Breast epithelium (tissue), 4 donors: ENCODE measurements at regions not wholly inside any gene's neighbourhood (a gene's known extent, or its start where the extent isn't known, plus 50 kb on each side); places are given as distances from the start of the nearest gene placed in this dataset.

Source experiments
- DNase-seq, 2 donors: peaks; one replicate each; pipeline ENCODE4 v3.0.0-alpha.2; 2019; ENCODE audit warnings: low spot score in 2 of 2
- H3K27ac ChIP-seq, 2 donors: fragments of 200-600 bp; sonication (generic) in 1 of 2; one replicate each; pipeline ENCODE4 v1.5.1; 2016 to 2019; ENCODE audit warnings: mild to moderate bottlenecking in 1 of 2
- H3K27me3 ChIP-seq, 2 donors: fragments of 200-600 bp; sonication (generic) in 1 of 2; one replicate each; pipeline versions ENCODE4 v1.5.1 to v1.6.0; 2017 to 2019; ENCODE audit warnings: control low read depth in 1 of 2, mild to moderate bottlenecking in 1 of 2
- H3K36me3 ChIP-seq: fragments of 200-600 bp; one replicate; pipeline ENCODE4 v1.5.1; 2019
- H3K4me1 ChIP-seq, 2 donors: fragments of 200-600 bp; sonication (generic); one replicate each; pipeline ENCODE4 v1.5.1; 2016 to 2019; ENCODE audit warnings: control low read depth in 1 of 2
- H3K4me3 ChIP-seq, 3 donors: fragments of 200-600 bp; sonication (generic); 1 replicate in 2 of 3; 2 replicates in 1 of 3; pipeline ENCODE4 v1.5.1; 2016 to 2019; ENCODE audit warnings: mild to moderate bottlenecking in 3 of 3, moderate library complexity in 2 of 3
- H3K9me3 ChIP-seq, 2 donors: fragments of 200-600 bp; sonication (generic) in 1 of 2; one replicate each; pipeline ENCODE4 v1.5.1; 2016 to 2019; ENCODE audit warnings: control low read depth in 1 of 2
- POLR2A ChIP-seq: fragments of 450-650 bp; IDR thresholded peaks from one replicate; pipeline ENCODE4 v1.6.1; 2016; ENCODE audit warnings: antibody characterized with exemption, mild to moderate bottlenecking, moderate library complexity
- POLR2AphosphoS5 ChIP-seq, 3 donors: sonication (generic); formaldehyde crosslinking; IDR thresholded peaks; one replicate each; pipeline ENCODE4 v1.6.1; 2017; ENCODE audit warnings: antibody characterized with exemption in 3 of 3
- intact Hi-C: fragments of 100-400 bp; cut with DNase I; formaldehyde crosslinking; loops from one replicate; pipeline ENCODE4 v1.15.1; 2023; ENCODE audit warnings: low total_unique reads
- TF ChIP-seq, protein P1 (sequence below), 3 donors: fragments of 450-650 bp; IDR thresholded peaks; one replicate each; pipeline ENCODE4 v1.5.1; 2016 to 2017; ENCODE audit warnings: antibody characterized with exemption in 3 of 3, mild to moderate bottlenecking in 3 of 3, moderate library complexity in 3 of 3

DNA sequence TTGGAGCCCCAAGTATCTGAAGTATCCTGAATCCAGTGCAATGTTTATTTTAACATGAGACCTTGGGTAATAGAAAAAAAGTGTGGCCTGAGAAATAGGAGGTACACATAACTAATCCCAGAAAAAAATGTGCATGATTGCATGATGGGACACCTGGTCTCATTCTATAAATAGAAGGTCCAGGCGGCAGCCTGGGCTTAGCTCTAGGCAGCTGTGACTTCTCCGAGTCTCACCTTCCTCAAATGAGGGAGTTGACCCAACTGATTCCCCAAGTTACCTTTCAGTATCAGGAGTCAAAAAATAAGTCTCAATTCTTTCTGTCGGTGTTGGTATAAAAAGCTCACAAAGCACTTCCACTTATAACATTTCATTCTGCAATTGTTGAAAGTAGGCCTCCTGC, 65.9 kb upstream of the CCDC190 start:
- Histone ChIP-seq H3K4me3 (no peak overlapping the region), H3K9me3 (no peaks in the 10 kb centered on the region), H3K27ac (no peak overlapping the region), H3K27me3 (no peaks in the 10 kb centered on the region), H3K4me1 (no peaks in the 10 kb centered on the region), H3K36me3 (no peaks in the 10 kb centered on the region)
- TF ChIP-seq POLR2A = no peak
- no peak for TF ChIP-seq POLR2AphosphoS5 (IDR thresholded peaks at IDR 0.05)
- TF ChIP-seq, protein P1, sequence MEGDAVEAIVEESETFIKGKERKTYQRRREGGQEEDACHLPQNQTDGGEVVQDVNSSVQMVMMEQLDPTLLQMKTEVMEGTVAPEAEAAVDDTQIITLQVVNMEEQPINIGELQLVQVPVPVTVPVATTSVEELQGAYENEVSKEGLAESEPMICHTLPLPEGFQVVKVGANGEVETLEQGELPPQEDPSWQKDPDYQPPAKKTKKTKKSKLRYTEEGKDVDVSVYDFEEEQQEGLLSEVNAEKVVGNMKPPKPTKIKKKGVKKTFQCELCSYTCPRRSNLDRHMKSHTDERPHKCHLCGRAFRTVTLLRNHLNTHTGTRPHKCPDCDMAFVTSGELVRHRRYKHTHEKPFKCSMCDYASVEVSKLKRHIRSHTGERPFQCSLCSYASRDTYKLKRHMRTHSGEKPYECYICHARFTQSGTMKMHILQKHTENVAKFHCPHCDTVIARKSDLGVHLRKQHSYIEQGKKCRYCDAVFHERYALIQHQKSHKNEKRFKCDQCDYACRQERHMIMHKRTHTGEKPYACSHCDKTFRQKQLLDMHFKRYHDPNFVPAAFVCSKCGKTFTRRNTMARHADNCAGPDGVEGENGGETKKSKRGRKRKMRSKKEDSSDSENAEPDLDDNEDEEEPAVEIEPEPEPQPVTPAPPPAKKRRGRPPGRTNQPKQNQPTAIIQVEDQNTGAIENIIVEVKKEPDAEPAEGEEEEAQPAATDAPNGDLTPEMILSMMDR (IDR thresholded peaks at IDR 0.05) = no peak
- intact Hi-C loops = no loop called here
- DNase-seq = no peak

DNA sequence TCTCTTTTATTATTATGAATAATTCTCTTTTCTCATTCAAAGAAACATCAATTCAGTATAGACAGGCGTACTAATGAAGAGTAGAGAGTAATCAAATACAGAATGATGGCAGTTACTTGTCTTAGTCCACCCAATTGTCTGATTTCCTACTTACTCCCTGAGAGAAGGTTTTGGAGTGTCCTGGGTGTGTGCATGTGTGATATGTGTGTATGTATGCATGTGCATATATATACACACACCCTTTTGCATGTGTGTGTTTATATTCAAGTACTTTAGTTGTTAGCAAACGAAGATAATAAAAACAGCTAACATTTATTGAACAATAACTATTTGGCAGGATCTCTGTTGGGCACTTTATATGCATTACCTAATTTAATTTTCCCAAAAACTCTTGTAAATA, 63.2 kb upstream of the CCDC190 start:
- Histone ChIP-seq H3K27ac (no peak overlapping the region), H3K4me3 (no peak overlapping the region), H3K27me3 (no peaks in the 10 kb centered on the region), H3K9me3 (no peaks in the 10 kb centered on the region), H3K36me3 (no peaks in the 10 kb centered on the region), H3K4me1 (no peaks in the 10 kb centered on the region)
- intact Hi-C loops = no loop called here
- no peak for DNase-seq
- TF ChIP-seq, protein P1 (IDR thresholded peaks at IDR 0.05) = no peak
- TF ChIP-seq POLR2A = no peak
- TF ChIP-seq POLR2AphosphoS5 (IDR thresholded peaks at IDR 0.05) = no peak

DNA sequence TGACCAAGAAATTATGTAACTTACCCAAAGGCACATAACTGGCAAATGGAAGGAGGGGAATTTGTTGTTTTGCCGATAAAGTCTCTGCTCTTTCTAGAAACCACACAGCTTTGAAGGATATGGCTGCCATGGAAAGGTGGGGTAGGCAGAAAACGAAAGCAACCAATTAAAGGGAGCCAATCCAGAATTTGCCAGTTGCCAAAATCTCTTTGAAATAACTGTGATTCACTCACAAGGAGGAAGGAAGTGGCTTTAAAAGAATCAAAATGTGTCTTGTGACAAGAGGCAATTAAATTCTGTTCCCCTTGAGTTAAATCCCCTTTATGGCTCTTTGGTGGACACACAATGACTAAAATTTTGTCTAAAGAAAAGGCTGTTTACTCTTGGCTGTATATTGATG, 61.2 kb upstream of the CCDC190 start:
- intact Hi-C loops = no loop called here
- no peaks in the 10 kb centered on the region for H3K36me3 ChIP-seq
- H3K4me3 ChIP-seq = no peak overlapping the region
- no peak for TF ChIP-seq POLR2A
- TF ChIP-seq, protein P1 (IDR thresholded peaks at IDR 0.05) = no peak
- TF ChIP-seq POLR2AphosphoS5 (IDR thresholded peaks at IDR 0.05) = no peak
- no peaks in the 10 kb centered on the region for H3K4me1 ChIP-seq
- DNase-seq = no peak
- H3K27ac ChIP-seq = no peak overlapping the region
- H3K27me3 ChIP-seq = no peaks in the 10 kb centered on the region
- no peaks in the 10 kb centered on the region for H3K9me3 ChIP-seq

DNA sequence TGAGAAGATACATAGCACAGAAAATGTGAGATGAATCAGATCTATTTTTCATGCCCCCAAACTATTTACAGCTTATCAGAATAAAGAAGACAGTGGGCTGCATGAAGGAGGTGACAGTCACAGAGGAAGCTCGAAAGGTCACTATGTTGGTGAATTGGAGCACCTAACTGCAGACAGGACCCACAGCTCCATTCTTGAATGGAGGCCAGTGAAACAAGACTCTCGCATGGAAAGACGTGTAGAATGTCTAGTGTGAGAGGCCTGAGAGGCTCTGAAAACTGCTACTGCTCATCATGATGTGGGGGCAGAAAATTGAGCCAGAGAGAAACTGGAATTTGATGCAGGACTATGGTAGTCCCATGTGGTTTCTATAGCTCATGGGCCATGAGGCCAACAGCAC, 60.3 kb upstream of the CCDC190 start:
- no peaks in the 10 kb centered on the region for H3K27me3 ChIP-seq
- H3K4me3 ChIP-seq = no peak overlapping the region
- no peaks in the 10 kb centered on the region for H3K9me3 ChIP-seq
- no peak overlapping the region for H3K27ac ChIP-seq
- no peaks in the 10 kb centered on the region for H3K36me3 ChIP-seq
- TF ChIP-seq POLR2AphosphoS5 (IDR thresholded peaks at IDR 0.05) (no peak), POLR2A (no peak)
- TF ChIP-seq, protein P1 (IDR thresholded peaks at IDR 0.05) = no peak
- intact Hi-C loops = no loop called here
- DNase-seq = no peak
- no peaks in the 10 kb centered on the region for H3K4me1 ChIP-seq

DNA sequence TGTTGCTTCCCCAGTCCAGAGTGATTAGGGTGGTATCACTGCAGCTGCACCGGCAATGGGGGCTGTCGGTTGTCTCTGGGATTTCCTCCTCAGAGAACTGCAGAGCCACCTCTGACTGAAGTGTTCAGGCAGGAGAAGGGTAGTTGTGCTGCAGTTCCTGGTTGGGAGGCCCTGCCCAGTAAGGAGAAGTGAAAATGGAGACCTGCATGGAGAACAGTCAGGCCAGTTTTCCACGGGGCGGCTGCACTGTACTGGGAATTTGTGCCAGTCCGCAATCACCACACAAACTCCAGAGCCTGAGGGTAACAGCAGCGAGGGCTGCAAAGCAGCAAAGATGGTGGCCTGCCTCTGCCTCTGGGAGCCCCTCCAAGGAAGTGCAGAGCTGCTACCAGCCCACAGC, 58.1 kb upstream of the CCDC190 start:
- intact Hi-C loops = loop anchor here (1.0 kb wide), 1 partner anchor 23 kb away; no protein-coding TSS in a partner anchor
- no peak overlapping the region for H3K27ac ChIP-seq
- TF ChIP-seq POLR2AphosphoS5 (IDR thresholded peaks at IDR 0.05) = no peak

DNA sequence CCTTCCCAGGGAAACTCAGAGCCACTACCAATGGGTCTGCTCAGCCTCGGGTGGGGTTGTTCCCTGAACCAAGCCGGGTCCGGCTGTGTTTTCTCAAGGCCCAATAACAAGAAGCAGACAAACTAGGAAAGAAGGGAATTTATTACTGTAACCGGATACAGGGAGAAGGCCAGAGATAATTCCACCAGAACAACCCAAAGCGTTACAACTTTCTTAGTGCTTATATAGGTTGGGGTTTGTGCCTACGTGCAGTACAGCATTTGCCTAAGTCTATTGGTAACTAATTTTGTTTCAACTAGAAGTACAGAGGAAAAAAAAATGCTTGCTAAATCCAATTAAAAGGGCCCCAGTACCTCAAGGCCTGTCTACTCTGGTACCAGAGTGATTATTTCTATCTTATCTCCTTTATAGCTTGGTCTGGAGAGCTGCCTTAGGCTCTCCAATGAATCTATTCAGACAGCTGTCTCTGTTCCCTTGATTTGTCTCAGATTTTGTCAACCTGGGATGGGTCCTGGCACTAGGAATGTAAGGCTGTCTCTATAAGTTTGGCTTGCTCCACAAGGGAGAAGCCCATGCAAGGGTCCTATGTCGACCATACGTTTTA, 57.3 kb upstream of the CCDC190 start:
- Histone ChIP-seq H3K9me3 (no peaks in the 10 kb centered on the region), H3K4me3 (no peak overlapping the region), H3K27ac (no peak overlapping the region), H3K36me3 (no peaks in the 10 kb centered on the region), H3K27me3 (no peaks in the 10 kb centered on the region), H3K4me1 (no peaks in the 10 kb centered on the region)
- DNase-seq = no peak
- TF ChIP-seq POLR2A (no peak), POLR2AphosphoS5 (IDR thresholded peaks at IDR 0.05) (no peak)
- TF ChIP-seq, protein P1 (IDR thresholded peaks at IDR 0.05) = no peak
- intact Hi-C loops = no loop called here

More for the DNA sequence above, 58.1 kb upstream of the CCDC190 start:
- Histone ChIP-seq H3K4me1 (no peaks in the 10 kb centered on the region), H3K9me3 (no peaks in the 10 kb centered on the region), H3K36me3 (no peaks in the 10 kb centered on the region), H3K27me3 (no peaks in the 10 kb centered on the region), H3K4me3 (no peak overlapping the region)
- DNase-seq = no peak
